NCI-H748 treated with DMSO at 0.1 percent for 48 hours (cell line): ENCODE measurements at regions not wholly inside any gene's neighbourhood (a gene's known extent, or its start where the extent isn't known, plus 50 kb on each side); places are given as distances from the start of the nearest gene placed in this dataset.

ENCODE experiments used
- DNase-seq: peaks from one replicate; lab custom pipeline; 2025; lab: John Stamatoyannopoulos, UW

GRCh38 chr2:57957238-57957637 is 89.4 kb upstream of the VRK2 start:
- no peak for DNase-seq

DNA sequence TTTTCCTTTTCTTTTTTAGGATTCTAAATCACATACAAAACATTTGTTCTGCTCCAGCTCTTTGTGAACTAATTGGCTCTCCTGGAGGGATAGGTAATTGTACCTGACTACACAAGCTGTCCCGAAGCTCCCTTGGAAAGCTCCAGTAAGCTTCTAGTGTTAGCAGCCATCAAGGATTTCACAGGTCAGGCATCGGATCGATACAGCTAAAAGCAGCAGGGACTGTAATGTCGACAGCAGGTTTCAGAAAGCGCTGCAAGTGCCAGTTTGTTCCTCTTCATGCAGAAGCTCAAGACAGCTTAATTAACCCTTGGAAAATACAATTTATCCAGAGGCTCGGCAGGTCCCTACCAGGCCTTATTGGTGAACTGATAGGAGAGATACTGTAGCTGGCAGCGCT is 87.2 kb upstream of the VRK2 start:
- no peak for DNase-seq

- DNase-seq: no peak
These were observed 83.7 kb upstream of the VRK2 start for GRCh38 chr2:57962861-57963260.

GRCh38 chr2:57965219-57965618 is 81.4 kb upstream of the VRK2 start:
- DNase-seq: no peak

DNA sequence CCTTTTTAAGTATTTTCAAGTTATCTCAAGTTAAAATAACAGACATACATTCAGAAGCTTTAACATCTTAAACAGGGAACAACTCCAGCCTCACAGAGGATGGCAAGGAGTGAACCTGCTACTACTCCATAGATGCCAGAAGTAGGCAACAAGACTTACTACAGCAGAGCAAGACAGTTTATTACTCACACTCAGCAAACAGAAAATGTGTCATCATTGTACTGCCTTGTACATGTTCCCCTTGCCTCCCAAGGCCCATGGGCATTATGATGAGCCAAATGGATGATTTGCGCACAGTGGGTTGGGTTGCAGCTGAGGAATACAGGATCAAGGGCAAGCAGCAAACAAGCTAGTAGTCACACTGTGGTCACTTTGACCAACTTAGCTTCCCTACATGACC is 80.6 kb upstream of the VRK2 start:
- no peak for DNase-seq

GRCh38 chr2:57973621-57974186 is 72.9 kb upstream of the VRK2 start:
- DNase-seq: no peak

- no peak for DNase-seq
These were observed 67.4 kb upstream of the VRK2 start for GRCh38 chr2:57979158-57979557.

DNA sequence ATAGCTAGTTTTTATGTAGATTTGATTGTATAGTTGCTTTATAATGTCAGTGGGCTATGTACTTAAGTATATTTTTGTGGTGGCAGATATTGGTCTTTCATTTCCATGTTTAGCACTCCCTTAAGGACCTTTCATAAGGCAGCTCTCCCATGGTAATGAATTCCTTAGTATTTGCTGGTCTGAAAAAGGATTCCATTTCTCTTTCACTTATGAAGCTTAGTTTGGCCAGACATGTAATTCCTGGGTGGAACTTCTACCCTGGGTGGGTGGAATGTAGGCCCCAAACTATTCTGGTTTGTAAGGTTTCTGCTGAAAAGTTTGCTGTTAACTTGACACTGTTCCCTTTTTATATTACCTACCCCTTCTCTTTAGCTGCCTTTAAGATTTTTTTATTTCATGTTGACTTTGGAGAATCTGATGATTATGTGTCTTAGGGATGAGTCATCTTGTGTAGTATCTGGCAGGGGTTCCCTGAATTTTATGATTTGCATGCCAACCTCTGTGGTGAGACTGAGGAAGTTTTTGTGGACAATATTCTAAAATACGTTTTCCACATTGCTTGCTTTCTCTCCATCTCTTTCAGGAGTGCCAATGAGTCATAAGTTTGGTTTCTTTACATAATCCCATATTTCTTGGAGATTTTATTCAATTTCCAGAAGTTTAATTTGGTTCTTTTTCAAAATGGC is 65.4 kb upstream of the VRK2 start:
- no peak for DNase-seq

GRCh38 chr2:57987835-57988573 is 58.6 kb upstream of the VRK2 start:
- no peak for DNase-seq

DNA sequence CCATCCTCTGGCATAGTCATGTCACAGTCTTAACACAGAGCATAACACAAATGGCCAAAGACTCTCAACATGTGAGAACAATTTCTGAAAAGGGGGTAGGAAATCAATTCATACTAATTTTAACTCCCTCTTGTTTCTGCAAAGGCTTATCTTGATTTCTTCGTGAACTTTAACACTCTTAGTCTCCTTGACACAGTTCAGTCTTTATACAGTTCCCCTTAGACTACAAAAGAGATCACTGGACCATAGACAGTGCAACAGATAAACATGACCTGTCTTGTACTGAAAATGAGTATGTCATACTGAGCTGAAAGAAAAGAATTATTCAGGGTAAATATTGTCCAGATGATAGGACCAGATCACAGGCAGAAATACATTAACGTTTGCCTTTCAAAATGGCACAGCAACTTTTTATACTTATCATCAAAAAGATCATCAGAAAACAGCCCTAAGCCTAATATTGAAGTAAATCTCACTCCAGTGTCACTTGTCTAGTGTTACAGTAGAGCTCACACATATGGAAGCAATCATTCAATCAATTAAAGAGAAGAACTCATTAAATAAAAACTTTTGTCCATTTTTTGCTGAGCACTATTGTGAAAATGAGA is 56.4 kb upstream of the VRK2 start:
- DNase-seq: no peak
